ENCODE measurements at regions not wholly inside any gene's neighbourhood (a gene's known extent, or its start where the extent isn't known, plus 50 kb on each side); places are given as distances from the start of the nearest gene placed in this dataset.

DNA sequence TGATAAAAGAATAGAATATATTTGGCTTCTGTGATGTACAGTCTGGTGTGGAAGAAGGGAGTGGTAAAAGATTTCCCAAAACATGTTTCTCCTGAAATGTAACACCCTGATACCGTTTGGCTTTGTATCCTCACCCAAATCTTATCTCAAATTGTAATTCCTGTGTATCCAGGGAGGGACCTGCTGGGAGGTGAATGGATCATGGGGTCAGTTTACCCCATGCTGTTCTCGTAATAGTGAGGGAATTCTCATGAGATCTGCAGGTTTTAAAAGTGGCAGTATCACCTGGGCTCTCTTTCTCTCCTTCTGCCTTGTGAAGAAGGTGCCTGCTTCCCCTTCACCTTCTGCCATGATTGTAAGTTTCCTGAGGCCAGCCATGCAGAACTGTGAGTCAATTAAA, 1070.8 kb downstream of the IGSF11 start:
- Histone ChIP-seq H3K4me3 (ENCODE audit: low read length) (no peak overlapping the region), H3K27ac (ENCODE audit: low read length) (no peak overlapping the region), H3K9ac (ENCODE audit: low read length) (no peak overlapping the region), H3K79me2 (ENCODE audit: low read length) (no peaks in the 10 kb centered on the region), H3K4me2 (ENCODE audit: low read length) (no peak overlapping the region), H2AFZ (ENCODE audit: low read depth, low read length) (no peak overlapping the region), H3K27me3 (ENCODE audit: low read depth, low read length) (no peaks in the 10 kb centered on the region), H3K9me3 (ENCODE audit: insufficient read depth, low read length) (no peaks in the 10 kb centered on the region), H3K4me1 (ENCODE audit: low read length) (no peaks in the 10 kb centered on the region), H4K20me1 (ENCODE audit: insufficient read depth, low read length) (no peaks in the 10 kb centered on the region), H3K36me3 (replicated peaks; ENCODE audit: low read depth, low read length) (no peaks in the 10 kb centered on the region)
- no peak for TF ChIP-seq CTCF (IDR thresholded peaks at IDR 0.05; ENCODE audit: low read depth, low read length)
- no peak for TF ChIP-seq EZH2phosphoT487 (IDR thresholded peaks at IDR 0.05; ENCODE audit: low read depth)

DNA sequence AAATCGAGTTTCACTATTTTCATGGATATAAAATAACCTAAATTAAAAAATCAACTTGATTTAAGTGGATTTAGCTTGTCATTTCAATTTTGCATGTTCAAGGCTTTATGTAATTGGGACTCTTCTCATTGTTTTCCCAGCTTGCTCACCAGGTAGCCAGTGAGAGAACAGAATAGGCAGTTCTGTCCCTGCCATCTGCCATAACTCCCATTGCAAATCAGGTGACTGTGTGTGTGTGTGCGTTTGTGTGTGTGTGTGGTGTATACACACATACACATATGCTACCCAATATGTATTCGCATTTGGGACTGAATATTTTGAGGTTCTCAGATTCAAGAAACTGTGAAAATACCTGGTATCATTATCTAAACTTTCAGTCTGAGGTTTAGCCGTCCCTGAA, 1069.8 kb downstream of the IGSF11 start:
- no peaks in the 10 kb centered on the region for H3K9me3 ChIP-seq (ENCODE audit: insufficient read depth, low read length)
- no peak for TF ChIP-seq EZH2phosphoT487 (IDR thresholded peaks at IDR 0.05; ENCODE audit: low read depth)
- TF ChIP-seq CTCF (IDR thresholded peaks at IDR 0.05; ENCODE audit: low read depth, low read length): no peak

DNA sequence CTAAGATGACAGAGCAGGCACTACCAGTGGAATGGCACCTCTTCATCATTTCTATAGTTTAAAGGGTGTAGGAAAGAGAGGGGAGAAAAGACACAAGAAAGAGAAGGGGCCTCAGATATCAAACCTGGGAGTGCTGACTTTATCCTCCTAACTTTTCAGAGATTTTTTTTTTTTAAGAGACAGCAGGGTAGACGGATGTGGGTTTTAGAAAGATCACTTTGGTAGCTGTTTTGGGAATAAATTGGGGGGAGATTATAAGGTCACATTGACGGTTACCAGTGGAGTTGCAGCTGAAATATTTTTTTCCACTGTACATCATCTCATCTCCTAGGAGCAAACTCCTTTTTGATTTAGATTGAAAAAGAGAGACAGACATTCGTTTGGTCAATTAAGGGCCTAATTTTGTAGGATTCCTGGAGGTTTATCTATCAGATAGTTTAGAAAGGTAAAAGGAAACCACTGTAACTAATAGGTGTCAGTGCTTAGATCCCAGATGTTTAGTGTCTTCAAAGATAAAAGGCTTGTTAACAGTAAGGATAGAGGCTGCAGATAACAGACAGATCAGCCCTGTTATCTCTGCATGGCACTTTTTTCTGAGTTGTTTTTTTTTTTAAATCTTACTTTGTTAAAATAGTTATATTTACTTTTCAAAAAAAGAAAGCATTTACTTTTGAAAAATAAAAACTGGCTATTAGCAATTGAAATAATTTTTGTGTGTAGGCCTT, 1057.0 kb downstream of the IGSF11 start:
- Histone ChIP-seq H3K9me3 (ENCODE audit: insufficient read depth, low read length) (no peaks in the 10 kb centered on the region), H3K36me3 (replicated peaks; ENCODE audit: low read depth, low read length) (no peaks in the 10 kb centered on the region), H3K9ac (ENCODE audit: low read length) (no peak overlapping the region), H3K4me2 (ENCODE audit: low read length) (no peak overlapping the region), H3K27me3 (ENCODE audit: low read depth, low read length) (no peaks in the 10 kb centered on the region), H3K79me2 (ENCODE audit: low read length) (no peaks in the 10 kb centered on the region), H3K27ac (ENCODE audit: low read length) (no peak overlapping the region), H4K20me1 (ENCODE audit: insufficient read depth, low read length) (no peaks in the 10 kb centered on the region), H3K4me3 (ENCODE audit: low read length) (no peak overlapping the region), H3K4me1 (ENCODE audit: low read length) (no peaks in the 10 kb centered on the region), H2AFZ (ENCODE audit: low read depth, low read length) (no peak overlapping the region)
- TF ChIP-seq EZH2phosphoT487 (IDR thresholded peaks at IDR 0.05; ENCODE audit: low read depth): no peak
- no peak for TF ChIP-seq CTCF (IDR thresholded peaks at IDR 0.05; ENCODE audit: low read depth, low read length)

More for the DNA sequence above, 1069.8 kb downstream of the IGSF11 start:
- H3K36me3 ChIP-seq (replicated peaks; ENCODE audit: low read depth, low read length): no peaks in the 10 kb centered on the region
- H3K4me1 ChIP-seq (ENCODE audit: low read length): no peaks in the 10 kb centered on the region
- H2AFZ ChIP-seq (ENCODE audit: low read depth, low read length): no peak overlapping the region
- no peaks in the 10 kb centered on the region for H3K79me2 ChIP-seq (ENCODE audit: low read length)
- H3K9ac ChIP-seq (ENCODE audit: low read length): no peak overlapping the region
- H3K27me3 ChIP-seq (ENCODE audit: low read depth, low read length): no peaks in the 10 kb centered on the region
- H4K20me1 ChIP-seq (ENCODE audit: insufficient read depth, low read length): no peaks in the 10 kb centered on the region
- no peak overlapping the region for H3K4me3 ChIP-seq (ENCODE audit: low read length)
- no peak overlapping the region for H3K4me2 ChIP-seq (ENCODE audit: low read length)
- no peak overlapping the region for H3K27ac ChIP-seq (ENCODE audit: low read length)

DNA sequence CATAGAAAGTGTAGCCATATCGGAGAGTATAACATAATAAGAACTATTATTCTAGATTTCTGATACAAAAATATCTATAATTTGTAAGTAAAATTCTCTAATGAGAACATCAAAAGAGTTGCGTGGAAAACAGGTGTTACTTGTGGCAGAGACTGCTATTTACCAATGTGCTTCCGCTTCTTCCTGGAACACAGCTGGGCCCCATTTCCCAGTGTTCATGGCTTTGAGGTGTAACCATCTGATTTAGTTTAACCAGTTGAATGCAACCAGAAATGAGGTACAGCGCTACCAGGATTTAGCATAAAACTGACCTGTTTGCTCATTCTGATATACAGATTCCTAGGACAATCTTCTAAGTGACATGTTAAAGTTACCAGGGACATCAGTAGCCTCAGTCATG, 1055.2 kb downstream of the IGSF11 start:
- no peaks in the 10 kb centered on the region for H3K4me1 ChIP-seq (ENCODE audit: low read length)
- H4K20me1 ChIP-seq (ENCODE audit: insufficient read depth, low read length): no peaks in the 10 kb centered on the region
- H3K4me3 ChIP-seq (ENCODE audit: low read length): no peak overlapping the region
- H3K9ac ChIP-seq (ENCODE audit: low read length): no peak overlapping the region
- H3K79me2 ChIP-seq (ENCODE audit: low read length): no peaks in the 10 kb centered on the region
- no peaks in the 10 kb centered on the region for H3K27me3 ChIP-seq (ENCODE audit: low read depth, low read length)
- H3K27ac ChIP-seq (ENCODE audit: low read length): no peak overlapping the region
- no peaks in the 10 kb centered on the region for H3K9me3 ChIP-seq (ENCODE audit: insufficient read depth, low read length)
- no peak overlapping the region for H2AFZ ChIP-seq (ENCODE audit: low read depth, low read length)
- no peak overlapping the region for H3K4me2 ChIP-seq (ENCODE audit: low read length)
- TF ChIP-seq EZH2phosphoT487 (IDR thresholded peaks at IDR 0.05; ENCODE audit: low read depth): no peak
- TF ChIP-seq CTCF (IDR thresholded peaks at IDR 0.05; ENCODE audit: low read depth, low read length): no peak
- H3K36me3 ChIP-seq (replicated peaks; ENCODE audit: low read depth, low read length): no peaks in the 10 kb centered on the region

Measured in OCI-LY3 (cell line).